K562 (cell line): ENCODE measurements at regions not wholly inside any gene's neighbourhood (a gene's known extent, or its start where the extent isn't known, plus 50 kb on each side); places are given as distances from the start of the nearest gene placed in this dataset.

Source experiments
- ATAC-seq: fragments of 200-7000 bp; cut with Tn5 transposase; 3 replicates; pipeline ENCODE4 v1.9.1; 2020; ENCODE audit warnings: moderate library complexity
- BruUV-seq: library from RNA; stranded (reverse); fragments of 400-500 nt; replicated peaks from 2 replicates; lab custom pipeline; 2021; lab: Mats Ljungman, UMichigan
- CTCF ChIA-PET: fragments of 300-600 bp; formaldehyde crosslinking; extraction: SDS; loops from one replicate; lab custom pipeline; 2021; ENCODE audit warnings: low intra/inter-chr PET ratio; lab: Yijun Ruan, JAX
- POLR2A ChIA-PET: fragments of 300-600, 350-650 bp; sonication (Branson Sonifier 250); formaldehyde crosslinking; extraction: SDS; loops from one replicate; lab custom pipeline; 2021; ENCODE audit warnings: antibody characterized with exemption, inconsistent platforms; lab: Yijun Ruan, JAX
- DNase-seq, 4 experiments: peaks; one replicate each; pipeline versions ENCODE4 v3.0.0 to v3.0.0-alpha.2; 2011 to 2018; ENCODE audit warnings: low spot score in 3 of 4, mixed read lengths in 3 of 4; ENCODE audit errors: extremely low read depth in 1 of 4
- FAIRE-seq: peaks from 2 replicates; lab custom pipeline; 2011; peaks lifted over from hg19 to GRCh38; lab: Jason Lieb, UNC
- H2AFZ ChIP-seq: 2 replicates; pipeline ENCODE4 v1.6.0; 2011; ENCODE audit warnings: low read depth, low read length, control low read depth, inconsistent platforms
- H3K27ac ChIP-seq: fragments of 200-600 bp; 3 replicates; pipeline ENCODE4 v1.8.0; 2011; ENCODE audit warnings: low read depth, mild to moderate bottlenecking, control low read depth, inconsistent platforms, low read length, moderate library complexity, mixed read lengths; ENCODE audit errors: extremely low read depth
- H3K27me3 ChIP-seq, 2 experiments: fragments of 300-600 bp in 1 of 2; 2 replicates in 1 of 2; 3 replicates in 1 of 2; pipeline versions ENCODE4 v1.6.0 to v1.8.0; 2011; ENCODE audit warnings: inconsistent platforms in 2 of 2, low read length in 2 of 2, mild to moderate bottlenecking in 1 of 2, mixed read lengths in 1 of 2, moderate library complexity in 1 of 2; ENCODE audit not compliant: control insufficient read depth in 2 of 2, insufficient read depth in 2 of 2
- H3K36me3 ChIP-seq: fragments of 300-600 bp; 3 replicates; pipeline ENCODE4 v1.8.0; 2011; ENCODE audit warnings: mild to moderate bottlenecking, low read length, inconsistent platforms; ENCODE audit not compliant: control insufficient read depth, insufficient read depth
- H3K4me1 ChIP-seq, 2 experiments: fragments of 200-600 bp in 1 of 2; replicated peaks in 1 of 2; 2 replicates in 1 of 2; 3 replicates in 1 of 2; pipeline versions ENCODE4 v1.5.1 to v1.8.0; 2011; ENCODE audit warnings: inconsistent platforms in 2 of 2, low read length in 2 of 2, mild to moderate bottlenecking in 1 of 2, mixed read lengths in 1 of 2, moderate library complexity in 1 of 2; ENCODE audit not compliant: control insufficient read depth in 2 of 2, insufficient read depth in 2 of 2
- H3K4me2 ChIP-seq: 2 replicates; pipeline ENCODE4 v1.6.1; 2011; ENCODE audit warnings: low read length, control low read depth, inconsistent platforms, mixed read lengths; ENCODE audit not compliant: insufficient read depth
- H3K4me3 ChIP-seq: fragments of 200-600 bp; sonication (generic), shearing (Covaris generic); 2 replicates; pipeline ENCODE4 v1.5.1; 2016; ENCODE audit warnings: control low read depth, inconsistent platforms
- H3K79me2 ChIP-seq: fragments of 200-600 bp; 3 replicates; pipeline ENCODE4 v1.8.0; 2011; ENCODE audit warnings: low read length, inconsistent platforms; ENCODE audit not compliant: control insufficient read depth, insufficient read depth
- H3K9ac ChIP-seq, 2 experiments: 2 replicates each; pipeline versions ENCODE4 v1.6.0 to v1.6.1; 2011; ENCODE audit warnings: low read depth in 2 of 2, low read length in 2 of 2, control low read depth in 1 of 2, inconsistent platforms in 1 of 2, mild to moderate bottlenecking in 1 of 2, mixed read lengths in 1 of 2; ENCODE audit not compliant: insufficient read depth in 1 of 2
- H3K9me1 ChIP-seq: one replicate; pipeline ENCODE4 v1.6.0; 2011; ENCODE audit warnings: inconsistent platforms, mild to moderate bottlenecking, low read length, moderate library complexity; ENCODE audit not compliant: control insufficient read depth, insufficient read depth
- H3K9me3 ChIP-seq: replicated peaks from 2 replicates; pipeline ENCODE4 v1.5.1; 2011; ENCODE audit warnings: low read depth, low read length, inconsistent platforms; ENCODE audit not compliant: control insufficient read depth, insufficient read depth
- H4K20me1 ChIP-seq: replicated peaks from 2 replicates; pipeline ENCODE4 v1.6.1; 2011; ENCODE audit warnings: low read length, inconsistent platforms, mixed read lengths; ENCODE audit not compliant: control insufficient read depth, insufficient read depth
- ASH1L ChIP-seq: fragments of 450-650 bp; IDR thresholded peaks from 2 replicates; pipeline ENCODE4 v1.6.1; 2018; ENCODE audit warnings: borderline replicate concordance, mild to moderate bottlenecking, low read depth; ENCODE audit not compliant: partially characterized antibody
- BCL6 ChIP-seq: fragments of 250-450 bp; sonication (Bioruptor Pico); IDR thresholded peaks from 2 replicates; pipeline ENCODE4 v1.4.0; 2020
- HMGN3 ChIP-seq: IDR thresholded peaks from 2 replicates; pipeline ENCODE4 v1.6.1; 2011; ENCODE audit warnings: borderline replicate concordance, low read depth, mild to moderate bottlenecking, mixed read lengths, low read length; ENCODE audit not compliant: insufficient read length; ENCODE audit errors: extremely low read depth
- KHSRP ChIP-seq: fragments of 450-650 bp; IDR thresholded peaks from 2 replicates; pipeline ENCODE4 v1.6.1; 2017
- NONO ChIP-seq, 2 experiments: fragments of 200-400 bp in 1 of 2; fragments of 450-650 bp in 1 of 2; formaldehyde crosslinking in 1 of 2; IDR thresholded peaks; 2 replicates each; pipeline ENCODE4 v1.6.1; 2017; ENCODE audit warnings: low read depth in 2 of 2, mild to moderate bottlenecking in 2 of 2, moderate library complexity in 2 of 2, low read length in 1 of 2
- PKNOX1 ChIP-seq: fragments of 450-650 bp; IDR thresholded peaks from 2 replicates; pipeline ENCODE4 v1.6.1; 2016
- PPARD ChIP-seq: fragments of 250-450 bp; sonication (Bioruptor Pico); IDR thresholded peaks from 2 replicates; pipeline ENCODE4 v1.8.0; 2022; ENCODE audit warnings: inconsistent platforms, mild to moderate bottlenecking, moderate library complexity
- RB1 ChIP-seq: fragments of 450-650 bp; IDR thresholded peaks from 2 replicates; pipeline ENCODE4 v1.6.1; 2017; ENCODE audit warnings: low read depth, mild to moderate bottlenecking
- RBM34 ChIP-seq: fragments of 200-400 bp; formaldehyde crosslinking; IDR thresholded peaks from 2 replicates; pipeline ENCODE4 v1.6.1; 2018; ENCODE audit warnings: low read length, borderline replicate concordance; ENCODE audit not compliant: insufficient read depth
- TEAD4 ChIP-seq, 2 experiments: sonication (generic) in 1 of 2; formaldehyde crosslinking in 1 of 2; IDR thresholded peaks; 2 replicates each; pipeline versions ENCODE4 v1.6.1 to v1.8.0; 2012 to 2022; ENCODE audit warnings: borderline replicate concordance in 1 of 2, inconsistent platforms in 1 of 2, low read length in 1 of 2, mild to moderate bottlenecking in 1 of 2, missing genetic modification reagents in 1 of 2
- ZBTB17 ChIP-seq: fragments of 450-650 bp; formaldehyde crosslinking; IDR thresholded peaks from 2 replicates; pipeline ENCODE4 v1.4.0; 2020; ENCODE audit warnings: mild to moderate bottlenecking
- ZNF212 ChIP-seq: fragments of 450-650 bp; formaldehyde crosslinking; IDR thresholded peaks from 2 replicates; pipeline ENCODE4 v1.4.0; 2020; ENCODE audit warnings: mild to moderate bottlenecking
- ZNF707 ChIP-seq: fragments of 250-450 bp; sonication (Bioruptor Pico); conservative IDR thresholded peaks from 2 replicates; pipeline ENCODE4 v1.8.0; 2022; ENCODE audit warnings: inconsistent platforms, mild to moderate bottlenecking, moderate library complexity
- WGBS: fragments of 100-300 bp; shearing (Covaris generic); methylation state at CpG from one replicate; pipeline ENCODE4 v1.1.6; 2016; ENCODE audit warnings: low coverage, mixed read lengths; ENCODE audit not compliant: insufficient coverage; ENCODE audit errors: missing lambda C conversion rate; 5-methylcytosine and 5-hydroxymethylcytosine counted together
- in situ Hi-C: fragments of 300-500 bp; cut with MboI; formaldehyde crosslinking; loops from 4 replicates; pipeline ENCODE4 v1.15.0; 2018; ENCODE audit warnings: inconsistent platforms, mixed read lengths
- intact Hi-C: fragments of 100-400 bp; cut with micrococcal nuclease; formaldehyde crosslinking; loops from 2 replicates; pipeline ENCODE4 v1.14.2; 2022
- TF ChIP-seq, protein P1 (sequence below): fragments of 250-450 bp; sonication (Bioruptor Pico); IDR thresholded peaks from 2 replicates; pipeline ENCODE4 v1.8.0; 2022; ENCODE audit warnings: moderate library complexity, mild to moderate bottlenecking, inconsistent platforms
- TF ChIP-seq, protein P2 (sequence below): fragments of 200-800 bp; sonication (Bioruptor generic); IDR thresholded peaks from 2 replicates; pipeline ENCODE4 v1.6.1; 2017; ENCODE audit warnings: missing genetic modification characterization, missing compliant biosample characterization
- TF ChIP-seq, protein P3 (sequence below): fragments of 450-650 bp; IDR thresholded peaks from 2 replicates; pipeline ENCODE4 v1.6.1; 2016; ENCODE audit warnings: antibody characterized with exemption

DNA sequence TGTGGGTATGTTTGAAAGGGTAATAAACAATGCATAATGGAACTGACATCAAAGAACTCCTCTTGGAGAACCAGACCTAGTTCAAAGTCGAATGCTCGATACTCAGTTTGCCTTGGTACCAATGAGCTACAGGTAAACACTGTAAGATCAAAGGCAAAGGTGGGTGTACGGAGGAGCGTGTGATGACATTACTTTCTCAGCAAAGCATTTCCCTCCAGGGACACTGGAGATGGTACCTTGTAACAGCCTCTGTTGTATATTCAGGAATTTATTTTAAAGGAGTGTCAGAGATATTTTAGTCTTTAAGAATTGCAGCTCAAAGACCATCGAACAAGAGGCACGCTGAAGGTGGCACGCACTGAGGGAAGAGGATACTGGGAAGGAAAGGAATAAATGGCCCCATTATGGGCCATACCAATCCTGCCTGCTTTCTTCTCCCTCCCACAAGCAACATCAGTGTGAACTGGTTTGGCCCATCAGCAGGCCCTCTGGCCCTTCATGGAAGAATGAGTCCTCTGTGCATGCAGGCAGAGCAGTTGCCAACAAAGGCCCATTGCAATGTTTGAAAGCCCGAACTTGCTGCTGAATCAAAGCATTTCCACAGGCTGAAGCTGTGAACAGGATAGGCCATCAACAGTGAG is 410.2 kb downstream of the ACTL7B start:
- ATAC-seq (no peak), FAIRE-seq (no peak), DNase-seq (no peak)
- Histone ChIP-seq H3K27me3 (no peaks in the 10 kb centered on the region), H3K4me1 (no peaks in the 10 kb centered on the region), H3K9me3 (no peaks in the 10 kb centered on the region), H3K4me2 (no peak overlapping the region), H4K20me1 (no peaks in the 10 kb centered on the region), H3K36me3 (no peaks in the 10 kb centered on the region), H3K9me1 (no peaks in the 10 kb centered on the region), H3K9ac (no peak overlapping the region), H3K79me2 (no peaks in the 10 kb centered on the region), H2AFZ (no peak overlapping the region), H3K4me3 (no peak overlapping the region), H3K27ac (no peak overlapping the region)
- ChIA-PET POLR2A (no interaction called here), CTCF (no interaction called here)
- no TSS peak for BruUV-seq
- WGBS, result 1% methylated on average over 8 of the region's 8 CpGs
- in situ Hi-C loops, result no loop called here
- TF ChIP-seq ZBTB17 (CRISPR knock-in tag), result no peak
- TF ChIP-seq RBM34, result no peak
- TF ChIP-seq BCL6, result no peak
- TF ChIP-seq ASH1L, result no peak
- TF ChIP-seq, protein P1, sequence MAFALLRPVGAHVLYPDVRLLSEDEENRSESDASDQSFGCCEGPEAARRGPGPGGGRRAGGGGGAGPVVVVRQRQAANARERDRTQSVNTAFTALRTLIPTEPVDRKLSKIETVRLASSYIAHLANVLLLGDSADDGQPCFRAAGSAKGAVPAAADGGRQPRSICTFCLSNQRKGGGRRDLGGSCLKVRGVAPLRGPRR (CRISPR knock-in tag), result no peak
- TF ChIP-seq, protein P2, sequence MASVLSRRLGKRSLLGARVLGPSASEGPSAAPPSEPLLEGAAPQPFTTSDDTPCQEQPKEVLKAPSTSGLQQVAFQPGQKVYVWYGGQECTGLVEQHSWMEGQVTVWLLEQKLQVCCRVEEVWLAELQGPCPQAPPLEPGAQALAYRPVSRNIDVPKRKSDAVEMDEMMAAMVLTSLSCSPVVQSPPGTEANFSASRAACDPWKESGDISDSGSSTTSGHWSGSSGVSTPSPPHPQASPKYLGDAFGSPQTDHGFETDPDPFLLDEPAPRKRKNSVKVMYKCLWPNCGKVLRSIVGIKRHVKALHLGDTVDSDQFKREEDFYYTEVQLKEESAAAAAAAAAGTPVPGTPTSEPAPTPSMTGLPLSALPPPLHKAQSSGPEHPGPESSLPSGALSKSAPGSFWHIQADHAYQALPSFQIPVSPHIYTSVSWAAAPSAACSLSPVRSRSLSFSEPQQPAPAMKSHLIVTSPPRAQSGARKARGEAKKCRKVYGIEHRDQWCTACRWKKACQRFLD (CRISPR knock-in tag), result no peak
- no peak for TF ChIP-seq NONO (IDR thresholded peaks at IDR 0.05; ENCODE audit: low read depth in 2 of 2, low read length in 1 of 2)
- no peak for TF ChIP-seq KHSRP
- TF ChIP-seq, protein P3, sequence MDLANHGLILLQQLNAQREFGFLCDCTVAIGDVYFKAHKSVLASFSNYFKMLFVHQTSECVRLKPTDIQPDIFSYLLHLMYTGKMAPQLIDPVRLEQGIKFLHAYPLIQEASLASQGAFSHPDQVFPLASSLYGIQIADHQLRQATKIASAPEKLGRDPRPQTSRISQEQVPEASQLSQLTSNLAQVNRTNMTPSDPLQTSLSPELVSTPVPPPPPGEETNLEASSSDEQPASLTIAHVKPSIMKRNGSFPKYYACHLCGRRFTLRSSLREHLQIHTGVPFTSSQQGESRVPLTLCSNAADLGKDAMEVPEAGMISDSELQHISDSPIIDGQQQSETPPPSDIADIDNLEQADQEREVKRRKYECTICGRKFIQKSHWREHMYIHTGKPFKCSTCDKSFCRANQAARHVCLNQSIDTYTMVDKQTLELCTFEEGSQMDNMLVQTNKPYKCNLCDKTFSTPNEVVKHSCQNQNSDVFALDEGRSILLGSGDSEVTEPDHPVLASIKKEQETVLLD, result no peak
- TF ChIP-seq PPARD (CRISPR knock-in tag), result no peak
- no peak for TF ChIP-seq TEAD4 (IDR thresholded peaks at IDR 0.05; ENCODE audit: low read length)
- TF ChIP-seq TEAD4 (CRISPR knock-in tag; IDR thresholded peaks at IDR 0.05; ENCODE audit: borderline replicate concordance), result no peak
- TF ChIP-seq PKNOX1, result no peak
- no peak for TF ChIP-seq ZNF707 (CRISPR knock-in tag)
- TF ChIP-seq ZNF212 (CRISPR knock-in tag), result no peak
- TF ChIP-seq HMGN3, result no peak
- TF ChIP-seq RB1, result no peak
- intact Hi-C loops, result no loop called here
